PFSK-1 (cell line): ENCODE measurements at regions not wholly inside any gene's neighbourhood (a gene's known extent, or its start where the extent isn't known, plus 50 kb on each side); places are given as distances from the start of the nearest gene placed in this dataset.

ENCODE experiments used
- FOXP2 ChIP-seq: optimal IDR thresholded peaks from 2 replicates; pipeline ENCODE3; 2011; ENCODE audit warnings: borderline replicate concordance, control low read depth, inconsistent platforms; ENCODE audit not compliant: insufficient read depth; ENCODE audit errors: extremely low read length, extremely low read depth
- POLR2AphosphoS5 ChIP-seq: IDR thresholded peaks from 2 replicates; pipeline ENCODE4 v1.6.1; 2012; ENCODE audit warnings: low read depth, mild to moderate bottlenecking, control low read depth, low read length, moderate library complexity
- REST ChIP-seq, 2 experiments: IDR thresholded peaks; 2 replicates each; pipeline versions ENCODE4 v1.6.1 to v1.8.0; 2011 to 2012; ENCODE audit warnings: low read depth in 2 of 2, low read length in 2 of 2, control low read depth in 1 of 2, inconsistent platforms in 1 of 2, mild to moderate bottlenecking in 1 of 2, moderate library complexity in 1 of 2; ENCODE audit not compliant: insufficient read depth in 1 of 2
- SIN3A ChIP-seq: IDR thresholded peaks from 2 replicates; pipeline ENCODE4 v1.6.1; 2012; ENCODE audit warnings: mild to moderate bottlenecking, low read length, moderate library complexity, borderline replicate concordance; ENCODE audit not compliant: insufficient read depth
- TAF1 ChIP-seq: IDR thresholded peaks from 2 replicates; pipeline ENCODE4 v1.6.1; 2012; ENCODE audit warnings: low read length, control low read depth, borderline replicate concordance; ENCODE audit not compliant: insufficient read depth

DNA sequence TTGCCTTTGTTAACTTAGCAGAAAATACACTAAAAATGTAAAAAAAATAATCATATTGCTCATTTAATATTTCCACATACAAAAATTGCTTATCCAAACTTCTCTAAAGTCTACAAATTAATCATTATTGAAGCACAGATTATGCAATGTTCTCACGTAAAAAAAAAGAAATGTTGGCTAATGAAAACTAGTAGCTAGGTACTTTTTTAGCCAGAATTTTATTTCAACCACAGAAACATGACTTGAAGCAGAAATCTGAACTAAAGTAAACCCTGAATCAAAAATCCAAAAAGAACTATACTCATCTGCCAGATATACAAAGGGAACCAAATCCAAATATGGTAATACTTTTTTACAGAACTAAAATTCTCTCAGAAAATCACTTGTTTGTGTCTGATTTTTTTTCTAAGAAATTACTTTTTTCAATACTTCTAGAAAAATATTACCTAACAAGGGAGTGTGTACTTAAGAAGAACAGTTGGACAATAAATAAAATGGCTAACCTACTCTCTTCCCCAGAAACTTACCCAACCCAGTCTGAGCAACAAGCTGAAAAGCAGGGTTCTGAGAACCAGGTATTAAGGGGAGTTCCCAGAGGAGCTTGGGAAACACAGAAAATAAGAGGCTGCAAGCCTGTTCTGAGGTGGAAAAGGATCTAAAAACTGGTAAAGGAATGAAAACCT, 78.4 kb upstream of the RAP1B start:
- TF ChIP-seq FOXP2 (no peak), TAF1 (no peak), REST (IDR thresholded peaks at IDR 0.05; ENCODE audit: insufficient read depth in 1 of 2, low read depth in 2 of 2, low read length in 2 of 2) (no peak), SIN3A (no peak), POLR2AphosphoS5 (no peak)

DNA sequence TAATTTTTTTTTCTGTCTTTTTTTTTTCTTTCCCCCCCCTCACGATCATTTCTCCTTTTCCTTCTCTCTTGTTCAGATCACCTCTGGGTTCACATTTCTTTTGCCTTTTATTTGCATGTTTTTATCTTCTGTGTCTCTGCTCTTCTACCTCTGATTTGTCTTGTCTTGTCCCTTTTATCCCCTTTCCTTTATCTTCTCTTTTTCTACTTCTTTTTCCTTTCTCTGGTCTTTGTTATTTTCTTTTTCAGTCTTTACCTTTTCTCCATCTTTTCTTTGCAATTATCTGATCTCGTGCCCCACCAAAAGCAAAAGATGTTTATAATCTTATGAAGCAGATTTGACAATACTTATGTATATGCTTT, 77.8 kb upstream of the RAP1B start:
- TF ChIP-seq SIN3A (no peak), POLR2AphosphoS5 (no peak), FOXP2 (no peak), REST (IDR thresholded peaks at IDR 0.05; ENCODE audit: insufficient read depth in 1 of 2, low read depth in 2 of 2, low read length in 2 of 2) (no peak), TAF1 (no peak)

GRCh38 chr12:68534108-68534507, 76.6 kb upstream of the RAP1B start:
- TF ChIP-seq TAF1: no peak
- TF ChIP-seq POLR2AphosphoS5: no peak
- TF ChIP-seq REST (IDR thresholded peaks at IDR 0.05; ENCODE audit: insufficient read depth in 1 of 2, low read depth in 2 of 2, low read length in 2 of 2): no peak
- TF ChIP-seq FOXP2: no peak
- TF ChIP-seq SIN3A: no peak

GRCh38 chr12:68536885-68537485, 73.7 kb upstream of the RAP1B start:
- no peak for TF ChIP-seq REST (IDR thresholded peaks at IDR 0.05; ENCODE audit: insufficient read depth in 1 of 2, low read depth in 2 of 2, low read length in 2 of 2)
- no peak for TF ChIP-seq FOXP2
- no peak for TF ChIP-seq SIN3A
- no peak for TF ChIP-seq TAF1
- TF ChIP-seq POLR2AphosphoS5: no peak
